Common myeloid progenitor, CD34-positive (primary cell): ENCODE measurements at regions not wholly inside any gene's neighbourhood (a gene's known extent, or its start where the extent isn't known, plus 50 kb on each side); places are given as distances from the start of the nearest gene placed in this dataset.

Experiments
- CTCF ChIA-PET: fragments of 350-600 bp; sonication (Branson Sonifier 250); formaldehyde crosslinking; loops from one replicate; lab custom pipeline; 2021; ENCODE audit warnings: antibody characterized with exemption; lab: Charles Lee
- POLR2A ChIA-PET: fragments of 350-600 bp; sonication (Branson Sonifier 250); formaldehyde crosslinking; loops from one replicate; lab custom pipeline; 2021; ENCODE audit warnings: antibody characterized with exemption; lab: Charles Lee
- DNase-seq, 3 donors: peaks; one replicate each; pipeline versions ENCODE4 v3.0.0 to v3.0.0-alpha.2; 2013
- H3K27ac ChIP-seq, 2 experiments: 1 replicate in 1 of 2; 2 replicates in 1 of 2; pipeline ENCODE4 v1.7.0; 2013; ENCODE audit warnings: inconsistent platforms in 2 of 2, low read length in 2 of 2, mild to moderate bottlenecking in 2 of 2, low read depth in 1 of 2, moderate library complexity in 1 of 2; ENCODE audit not compliant: severe bottlenecking in 2 of 2, insufficient read depth in 1 of 2, poor library complexity in 1 of 2
- H3K27me3 ChIP-seq, 5 experiments: replicated peaks in 2 of 5; 1 replicate in 3 of 5; 2 replicates in 2 of 5; pipeline versions ENCODE4 v1.6.1 to v1.7.0; 2013; ENCODE audit warnings: low read length in 4 of 5, mild to moderate bottlenecking in 2 of 5, moderate library complexity in 2 of 5, inconsistent platforms in 1 of 5; ENCODE audit not compliant: insufficient read depth in 5 of 5, control insufficient read depth in 4 of 5
- H3K36me3 ChIP-seq, 4 experiments: 1 replicate in 2 of 4; 2 replicates in 2 of 4; pipeline versions ENCODE4 v1.6.1 to v1.7.0; 2013; ENCODE audit warnings: low read length in 3 of 4, control low read depth in 1 of 4, mild to moderate bottlenecking in 1 of 4; ENCODE audit not compliant: control insufficient read depth in 4 of 4, insufficient read depth in 4 of 4
- H3K4me1 ChIP-seq, 4 experiments: 1 replicate in 3 of 4; 2 replicates in 1 of 4; pipeline versions ENCODE4 v1.6.1 to v1.7.1; 2013; ENCODE audit warnings: low read length in 3 of 4, mild to moderate bottlenecking in 3 of 4, control low read depth in 1 of 4, inconsistent platforms in 1 of 4, moderate library complexity in 1 of 4; ENCODE audit not compliant: control insufficient read depth in 4 of 4, insufficient read depth in 4 of 4; ENCODE audit errors: control extremely low read depth in 1 of 4
- H3K4me3 ChIP-seq, 7 experiments: 1 replicate in 4 of 7; 2 replicates in 3 of 7; pipeline versions ENCODE4 v1.5.1 to v1.7.0; 2013; ENCODE audit warnings: mild to moderate bottlenecking in 7 of 7, low read length in 6 of 7, moderate library complexity in 6 of 7, inconsistent platforms in 2 of 7, low read depth in 2 of 7, control low read depth in 1 of 7; ENCODE audit not compliant: insufficient read depth in 4 of 7, control insufficient read depth in 1 of 7; ENCODE audit errors: extremely low read depth in 1 of 7
- H3K9me3 ChIP-seq, 5 experiments: 1 replicate in 4 of 5; 2 replicates in 1 of 5; pipeline versions ENCODE4 v1.6.1 to v1.7.1; 2013; ENCODE audit warnings: low read length in 4 of 5, mild to moderate bottlenecking in 2 of 5, inconsistent platforms in 1 of 5, low read depth in 1 of 5, moderate library complexity in 1 of 5; ENCODE audit not compliant: control insufficient read depth in 4 of 5, insufficient read depth in 2 of 5; ENCODE audit errors: control extremely low read depth in 1 of 5
- whole genome bisulfite sequencing: methylation state at CpG from one replicate; pipeline ENCODE4 v1.1.5; 2013; ENCODE audit not compliant: insufficient coverage; 5-methylcytosine and 5-hydroxymethylcytosine counted together

- WGBS = 100% methylated on average over 1 of the region's 1 CpG
- CTCF ChIA-PET = interaction anchor here (1.1 to 1.3 kb wide), 3 partner anchors 39 to 102 kb away, joined by 3 to 4 read pairs (median 3); no protein-coding TSS in a partner anchor
- Histone ChIP-seq H3K36me3 (no peaks in the 10 kb centered on the region), H3K4me3 (no peak overlapping the region), H3K27me3 (no peaks in the 10 kb centered on the region), H3K4me1 (no peaks in the 10 kb centered on the region), H3K27ac (no peak overlapping the region), H3K9me3 (peaks cover 0 to 2% (median 0%) of the 10 kb centered on the region in 5 experiments)
- DNase-seq = peak in 2 of 3 donors; percentile 10 to 16
- POLR2A ChIA-PET = no interaction called here
These were observed 53.0 kb upstream of the ADORA3 start for GRCh38 chr1:111556325-111557037.

GRCh38 chr1:111559736-111560279, 56.4 kb upstream of the ADORA3 start:
- POLR2A ChIA-PET = no interaction called here
- CTCF ChIA-PET = interaction anchor here (1.1 kb wide), 1 partner anchor 30 kb away, joined by 3 read pairs; no protein-coding TSS in a partner anchor
- H3K36me3 ChIP-seq = no peaks in the 10 kb centered on the region
- H3K4me3 ChIP-seq = no peak overlapping the region
- no peaks in the 10 kb centered on the region for H3K27me3 ChIP-seq
- DNase-seq = no peak
- H3K9me3 ChIP-seq = no peaks in the 10 kb centered on the region
- no peak overlapping the region for H3K27ac ChIP-seq
- H3K4me1 ChIP-seq = no peaks in the 10 kb centered on the region
- 100% methylated on average over 1 of the region's 3 CpGs for WGBS

GRCh38 chr1:111561328-111561727, 57.9 kb upstream of the ADORA3 start:
- Histone ChIP-seq H3K36me3 (no peaks in the 10 kb centered on the region), H3K27ac (no peak overlapping the region), H3K27me3 (no peaks in the 10 kb centered on the region), H3K4me3 (no peak overlapping the region), H3K9me3 (no peaks in the 10 kb centered on the region), H3K4me1 (no peaks in the 10 kb centered on the region)
- 93% methylated on average over 4 of the region's 4 CpGs for WGBS
- ChIA-PET CTCF (interaction anchor here (1.3 kb wide), 1 partner anchor 10 kb away, joined by 3 read pairs; no protein-coding TSS in a partner anchor), POLR2A (no interaction called here)
- DNase-seq = no peak

- H3K36me3 ChIP-seq = no peaks in the 10 kb centered on the region
- H3K4me3 ChIP-seq = no peak overlapping the region
- no peaks in the 10 kb centered on the region for H3K9me3 ChIP-seq
- no peaks in the 10 kb centered on the region for H3K4me1 ChIP-seq
- H3K27ac ChIP-seq = no peak overlapping the region
- CTCF ChIA-PET = interaction anchor here (1.4 to 1.9 kb wide), 3 partner anchors 8 to 19 kb away, joined by 4 to 6 read pairs (median 5); no protein-coding TSS in a partner anchor
- POLR2A ChIA-PET = no interaction called here
- H3K27me3 ChIP-seq = no peaks in the 10 kb centered on the region
- WGBS = 64% methylated on average over 2 of the region's 2 CpGs
- no peak for DNase-seq
These were observed 56.0 kb upstream of the RAP1A start for GRCh38 chr1:111563619-111564018.

GRCh38 chr1:111565079-111565478, 54.5 kb upstream of the RAP1A start:
- no peaks in the 10 kb centered on the region for H3K36me3 ChIP-seq
- WGBS = 96% methylated on average over 2 of the region's 2 CpGs
- no peak overlapping the region for H3K27ac ChIP-seq
- H3K4me1 ChIP-seq = no peaks in the 10 kb centered on the region
- ChIA-PET POLR2A (no interaction called here), CTCF (no interaction called here)
- DNase-seq = no peak
- no peaks in the 10 kb centered on the region for H3K9me3 ChIP-seq
- no peak overlapping the region for H3K4me3 ChIP-seq
- no peaks in the 10 kb centered on the region for H3K27me3 ChIP-seq

- POLR2A ChIA-PET = no interaction called here
- H3K27ac ChIP-seq = no peak overlapping the region
- no peaks in the 10 kb centered on the region for H3K27me3 ChIP-seq
- no peak for DNase-seq
- no peak overlapping the region for H3K4me3 ChIP-seq
- WGBS = 98% methylated on average over 5 of the region's 5 CpGs
- H3K36me3 ChIP-seq = no peaks in the 10 kb centered on the region
- H3K9me3 ChIP-seq = no peaks in the 10 kb centered on the region
- H3K4me1 ChIP-seq = no peaks in the 10 kb centered on the region
- CTCF ChIA-PET = interaction anchor here (1.3 kb wide), 1 partner anchor 57 kb away, joined by 3 read pairs; no protein-coding TSS in a partner anchor
These were observed 53.6 kb upstream of the RAP1A start for GRCh38 chr1:111565968-111566367.

- no peaks in the 10 kb centered on the region for H3K4me1 ChIP-seq
- no peaks in the 10 kb centered on the region for H3K27me3 ChIP-seq
- 100% methylated on average over 1 of the region's 2 CpGs for WGBS
- ChIA-PET POLR2A (interaction anchor here (0.6 kb wide), 1 partner anchor 27 kb away, joined by 3 read pairs; no protein-coding TSS in a partner anchor), CTCF (interaction anchor here (1.5 kb wide), 1 partner anchor 27 kb away, joined by 3 read pairs; no protein-coding TSS in a partner anchor)
- no peak overlapping the region for H3K27ac ChIP-seq
- no peaks in the 10 kb centered on the region for H3K9me3 ChIP-seq
- no peak for DNase-seq
- H3K4me3 ChIP-seq = no peak overlapping the region
- H3K36me3 ChIP-seq = no peaks in the 10 kb centered on the region
These were observed 51.4 kb upstream of the RAP1A start for GRCh38 chr1:111568160-111568647.
